ENCODE measurements at regions not wholly inside any gene's neighbourhood (a gene's known extent, or its start where the extent isn't known, plus 50 kb on each side); places are given as distances from the start of the nearest gene placed in this dataset.

DNA sequence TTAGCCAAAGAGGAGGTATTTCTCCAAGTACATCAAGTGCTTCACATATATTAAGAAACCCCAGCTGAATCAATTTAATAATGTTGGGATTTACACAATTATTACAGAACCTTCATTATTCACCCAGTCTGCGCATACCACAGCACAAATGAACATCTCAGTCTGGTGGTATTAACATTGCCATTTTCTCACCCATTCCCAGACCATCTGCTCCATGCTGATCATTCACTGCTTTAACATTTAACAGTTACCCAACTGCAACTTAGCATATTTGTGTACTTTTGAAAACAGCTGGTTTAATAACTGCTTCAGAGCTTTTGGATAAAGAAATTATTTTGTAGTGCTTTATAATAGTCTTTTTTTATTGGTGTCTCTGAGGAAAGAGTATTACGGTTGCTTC, 1072.1 kb downstream of the NXPH1 start:
- Histone ChIP-seq H2AFZ (ENCODE audit: low read depth, low read length) (no peak overlapping the region), H3K4me2 (ENCODE audit: low read length) (no peak overlapping the region), H3K9me2 (ENCODE audit: insufficient read depth, low read length) (no peaks in the 10 kb centered on the region), H4K20me1 (ENCODE audit: insufficient read depth) (no peaks in the 10 kb centered on the region), H3K27me3 (ENCODE audit: insufficient read depth, low read depth, low read length) (no peaks in the 10 kb centered on the region), H3K9me3 (ENCODE audit: low read length) (no peaks in the 10 kb centered on the region), H3F3A (ENCODE audit: insufficient read depth, low read length, poor library complexity, severe bottlenecking) (no peaks in the 10 kb centered on the region), H3K79me2 (replicated peaks; ENCODE audit: insufficient read depth, low read length) (no peaks in the 10 kb centered on the region), H3K4me3 (ENCODE audit: low read length) (no peak overlapping the region), H3K36me3 (ENCODE audit: insufficient read depth, low read length) (no peaks in the 10 kb centered on the region), H3K9ac (ENCODE audit: low read length) (no peak overlapping the region), H3K27ac (ENCODE audit: low read length) (no peak overlapping the region)
- TF ChIP-seq MXI1 (conservative IDR thresholded peaks at IDR 0.05; ENCODE audit: poor library complexity, severe bottlenecking) (no peak), TAF1 (IDR thresholded peaks at IDR 0.05; ENCODE audit: low read depth) (no peak), RAD21 (conservative IDR thresholded peaks at IDR 0.05) (no peak), EP300 (conservative IDR thresholded peaks at IDR 0.05; ENCODE audit: poor library complexity, severe bottlenecking) (no peak), EZH2 (IDR thresholded peaks at IDR 0.05; ENCODE audit: borderline replicate concordance, insufficient read depth, low read length, poor library complexity, severe bottlenecking) (no peak), POLR2AphosphoS5 (IDR thresholded peaks at IDR 0.05) (no peak), SMC3 (conservative IDR thresholded peaks at IDR 0.05; ENCODE audit: poor library complexity) (no peak)
- TF ChIP-seq, protein P1, sequence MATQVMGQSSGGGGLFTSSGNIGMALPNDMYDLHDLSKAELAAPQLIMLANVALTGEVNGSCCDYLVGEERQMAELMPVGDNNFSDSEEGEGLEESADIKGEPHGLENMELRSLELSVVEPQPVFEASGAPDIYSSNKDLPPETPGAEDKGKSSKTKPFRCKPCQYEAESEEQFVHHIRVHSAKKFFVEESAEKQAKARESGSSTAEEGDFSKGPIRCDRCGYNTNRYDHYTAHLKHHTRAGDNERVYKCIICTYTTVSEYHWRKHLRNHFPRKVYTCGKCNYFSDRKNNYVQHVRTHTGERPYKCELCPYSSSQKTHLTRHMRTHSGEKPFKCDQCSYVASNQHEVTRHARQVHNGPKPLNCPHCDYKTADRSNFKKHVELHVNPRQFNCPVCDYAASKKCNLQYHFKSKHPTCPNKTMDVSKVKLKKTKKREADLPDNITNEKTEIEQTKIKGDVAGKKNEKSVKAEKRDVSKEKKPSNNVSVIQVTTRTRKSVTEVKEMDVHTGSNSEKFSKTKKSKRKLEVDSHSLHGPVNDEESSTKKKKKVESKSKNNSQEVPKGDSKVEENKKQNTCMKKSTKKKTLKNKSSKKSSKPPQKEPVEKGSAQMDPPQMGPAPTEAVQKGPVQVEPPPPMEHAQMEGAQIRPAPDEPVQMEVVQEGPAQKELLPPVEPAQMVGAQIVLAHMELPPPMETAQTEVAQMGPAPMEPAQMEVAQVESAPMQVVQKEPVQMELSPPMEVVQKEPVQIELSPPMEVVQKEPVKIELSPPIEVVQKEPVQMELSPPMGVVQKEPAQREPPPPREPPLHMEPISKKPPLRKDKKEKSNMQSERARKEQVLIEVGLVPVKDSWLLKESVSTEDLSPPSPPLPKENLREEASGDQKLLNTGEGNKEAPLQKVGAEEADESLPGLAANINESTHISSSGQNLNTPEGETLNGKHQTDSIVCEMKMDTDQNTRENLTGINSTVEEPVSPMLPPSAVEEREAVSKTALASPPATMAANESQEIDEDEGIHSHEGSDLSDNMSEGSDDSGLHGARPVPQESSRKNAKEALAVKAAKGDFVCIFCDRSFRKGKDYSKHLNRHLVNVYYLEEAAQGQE (IDR thresholded peaks at IDR 0.05; ENCODE audit: borderline replicate concordance) = no peak
- TF ChIP-seq, protein P2, sequence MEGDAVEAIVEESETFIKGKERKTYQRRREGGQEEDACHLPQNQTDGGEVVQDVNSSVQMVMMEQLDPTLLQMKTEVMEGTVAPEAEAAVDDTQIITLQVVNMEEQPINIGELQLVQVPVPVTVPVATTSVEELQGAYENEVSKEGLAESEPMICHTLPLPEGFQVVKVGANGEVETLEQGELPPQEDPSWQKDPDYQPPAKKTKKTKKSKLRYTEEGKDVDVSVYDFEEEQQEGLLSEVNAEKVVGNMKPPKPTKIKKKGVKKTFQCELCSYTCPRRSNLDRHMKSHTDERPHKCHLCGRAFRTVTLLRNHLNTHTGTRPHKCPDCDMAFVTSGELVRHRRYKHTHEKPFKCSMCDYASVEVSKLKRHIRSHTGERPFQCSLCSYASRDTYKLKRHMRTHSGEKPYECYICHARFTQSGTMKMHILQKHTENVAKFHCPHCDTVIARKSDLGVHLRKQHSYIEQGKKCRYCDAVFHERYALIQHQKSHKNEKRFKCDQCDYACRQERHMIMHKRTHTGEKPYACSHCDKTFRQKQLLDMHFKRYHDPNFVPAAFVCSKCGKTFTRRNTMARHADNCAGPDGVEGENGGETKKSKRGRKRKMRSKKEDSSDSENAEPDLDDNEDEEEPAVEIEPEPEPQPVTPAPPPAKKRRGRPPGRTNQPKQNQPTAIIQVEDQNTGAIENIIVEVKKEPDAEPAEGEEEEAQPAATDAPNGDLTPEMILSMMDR (IDR thresholded peaks at IDR 0.05; ENCODE audit: poor library complexity, severe bottlenecking) = no peak

GRCh38 chr7:9507290-9507689, 1073.9 kb downstream of the NXPH1 start:
- Histone ChIP-seq H3F3A (ENCODE audit: insufficient read depth, low read length, poor library complexity, severe bottlenecking) (no peaks in the 10 kb centered on the region), H3K9me2 (ENCODE audit: insufficient read depth, low read length) (no peaks in the 10 kb centered on the region), H2AFZ (ENCODE audit: low read depth, low read length) (no peak overlapping the region), H4K20me1 (ENCODE audit: insufficient read depth) (no peaks in the 10 kb centered on the region), H3K27me3 (ENCODE audit: insufficient read depth, low read depth, low read length) (no peaks in the 10 kb centered on the region), H3K4me2 (ENCODE audit: low read length) (no peak overlapping the region), H3K9ac (ENCODE audit: low read length) (no peak overlapping the region), H3K36me3 (ENCODE audit: insufficient read depth, low read length) (no peaks in the 10 kb centered on the region), H3K79me2 (replicated peaks; ENCODE audit: insufficient read depth, low read length) (no peaks in the 10 kb centered on the region), H3K9me3 (ENCODE audit: low read length) (no peaks in the 10 kb centered on the region), H3K4me3 (ENCODE audit: low read length) (no peak overlapping the region), H3K27ac (ENCODE audit: low read length) (no peak overlapping the region)
- TF ChIP-seq EZH2 (IDR thresholded peaks at IDR 0.05; ENCODE audit: borderline replicate concordance, insufficient read depth, low read length, poor library complexity, severe bottlenecking) (no peak), TAF1 (IDR thresholded peaks at IDR 0.05; ENCODE audit: low read depth) (no peak), MXI1 (conservative IDR thresholded peaks at IDR 0.05; ENCODE audit: poor library complexity, severe bottlenecking) (no peak), EP300 (conservative IDR thresholded peaks at IDR 0.05; ENCODE audit: poor library complexity, severe bottlenecking) (no peak), RAD21 (conservative IDR thresholded peaks at IDR 0.05) (no peak), POLR2AphosphoS5 (IDR thresholded peaks at IDR 0.05) (no peak), SMC3 (conservative IDR thresholded peaks at IDR 0.05; ENCODE audit: poor library complexity) (no peak)
- TF ChIP-seq, protein P2 (IDR thresholded peaks at IDR 0.05; ENCODE audit: poor library complexity, severe bottlenecking) = no peak

All from neural cell (in vitro differentiated cells).